Neural cell (in vitro differentiated cells): ENCODE measurements at regions not wholly inside any gene's neighbourhood (a gene's known extent, or its start where the extent isn't known, plus 50 kb on each side); places are given as distances from the start of the nearest gene placed in this dataset.

Source experiments
- H2AFZ ChIP-seq: fragments of 200-600, 300-800 bp; sonication (generic), shearing (Covaris generic); 2 replicates; pipeline ENCODE4 v1.6.0; 2014; ENCODE audit warnings: low read depth, mild to moderate bottlenecking, antibody characterized with exemption, low read length, moderate library complexity
- H3F3A ChIP-seq: fragments of 200-600 bp; shearing (Covaris generic); 2 replicates; pipeline ENCODE4 v1.6.1; 2016; ENCODE audit warnings: mild to moderate bottlenecking, moderate library complexity, mixed read lengths, antibody characterized with exemption, low read length; ENCODE audit not compliant: insufficient read depth, poor library complexity, severe bottlenecking
- H3K27ac ChIP-seq: fragments of 200-600, 300-800 bp; sonication (generic), shearing (Covaris generic); 2 replicates; pipeline ENCODE4 v1.5.1; 2014; ENCODE audit warnings: mild to moderate bottlenecking, low read length, moderate library complexity
- H3K27me3 ChIP-seq: fragments of 300-800, 200-600 bp; sonication (generic), shearing (Covaris generic); 2 replicates; pipeline ENCODE4 v1.6.0; 2014; ENCODE audit warnings: mild to moderate bottlenecking, low read depth, low read length, moderate library complexity; ENCODE audit not compliant: insufficient read depth
- H3K36me3 ChIP-seq: fragments of 300-800, 200-600 bp; sonication (generic), shearing (Covaris generic); 2 replicates; pipeline ENCODE4 v1.5.1; 2014; ENCODE audit warnings: mild to moderate bottlenecking, antibody characterized with exemption, low read length, moderate library complexity; ENCODE audit not compliant: insufficient read depth
- H3K4me2 ChIP-seq: fragments of 300-800, 200-600 bp; sonication (generic), shearing (Covaris generic); 2 replicates; pipeline ENCODE4 v1.6.0; 2014; ENCODE audit warnings: mild to moderate bottlenecking, low read length
- H3K4me3 ChIP-seq: fragments of 300-800, 200-600 bp; sonication (generic), shearing (Covaris generic); 2 replicates; pipeline ENCODE4 v1.5.1; 2014; ENCODE audit warnings: mild to moderate bottlenecking, low read length, moderate library complexity
- H3K79me2 ChIP-seq: fragments of 200-600 bp; shearing (Covaris generic); replicated peaks from 2 replicates; pipeline ENCODE4 v1.6.0; 2014; ENCODE audit warnings: mild to moderate bottlenecking, low read length, moderate library complexity; ENCODE audit not compliant: insufficient read depth
- H3K9ac ChIP-seq: fragments of 300-800, 200-600 bp; sonication (generic), shearing (Covaris generic); 2 replicates; pipeline ENCODE4 v1.6.1; 2016; ENCODE audit warnings: mild to moderate bottlenecking, low read length, mixed read lengths
- H3K9me2 ChIP-seq: fragments of 200-600 bp; shearing (Covaris generic); 2 replicates; pipeline ENCODE4 v1.6.1; 2016; ENCODE audit warnings: mild to moderate bottlenecking, low read length, mixed read lengths; ENCODE audit not compliant: insufficient read depth
- H3K9me3 ChIP-seq: fragments of 200-600, 300-800 bp; sonication (generic), shearing (Covaris generic); 2 replicates; pipeline ENCODE4 v1.6.1; 2016; ENCODE audit warnings: mild to moderate bottlenecking, mixed run types, low read length, moderate library complexity, mixed read lengths
- H4K20me1 ChIP-seq: fragments of 200-600 bp; shearing (Covaris generic); 2 replicates; pipeline ENCODE4 v1.6.1; 2016; ENCODE audit warnings: mild to moderate bottlenecking, mixed run types; ENCODE audit not compliant: insufficient read depth
- EP300 ChIP-seq: fragments of 450-650 bp; conservative IDR thresholded peaks from 2 replicates; pipeline ENCODE4 v1.6.1; 2014; ENCODE audit warnings: antibody characterized with exemption, mild to moderate bottlenecking, moderate library complexity; ENCODE audit not compliant: poor library complexity, severe bottlenecking
- EZH2 ChIP-seq: fragments of 200-600, 300-800 bp; shearing (Covaris generic), sonication (generic); IDR thresholded peaks from 2 replicates; pipeline ENCODE4 v1.6.1; 2014; ENCODE audit warnings: antibody characterized with exemption, low read length, borderline replicate concordance, mild to moderate bottlenecking; ENCODE audit not compliant: insufficient read depth, poor library complexity, severe bottlenecking
- MXI1 ChIP-seq: fragments of 450-650 bp; conservative IDR thresholded peaks from 2 replicates; pipeline ENCODE4 v1.6.1; 2014; ENCODE audit warnings: antibody characterized with exemption, mild to moderate bottlenecking; ENCODE audit not compliant: poor library complexity, severe bottlenecking
- POLR2AphosphoS5 ChIP-seq: IDR thresholded peaks from 2 replicates; pipeline ENCODE4 v1.6.1; 2012
- RAD21 ChIP-seq: fragments of 450-650 bp; conservative IDR thresholded peaks from 2 replicates; pipeline ENCODE4 v1.6.1; 2014; ENCODE audit warnings: antibody characterized with exemption, mild to moderate bottlenecking, moderate library complexity
- REST ChIP-seq: IDR thresholded peaks from 2 replicates; pipeline ENCODE4 v1.6.1; 2012; ENCODE audit warnings: borderline replicate concordance
- SMC3 ChIP-seq: fragments of 450-650 bp; conservative IDR thresholded peaks from 2 replicates; pipeline ENCODE4 v1.6.1; 2014; ENCODE audit warnings: antibody characterized with exemption, mild to moderate bottlenecking, moderate library complexity; ENCODE audit not compliant: poor library complexity
- TAF1 ChIP-seq: IDR thresholded peaks from 2 replicates; pipeline ENCODE4 v1.6.1; 2012; ENCODE audit warnings: low read depth
- TF ChIP-seq, protein P1 (sequence below): fragments of 450-650 bp; IDR thresholded peaks from 2 replicates; pipeline ENCODE4 v1.5.1; 2014; ENCODE audit warnings: antibody characterized with exemption, mild to moderate bottlenecking, moderate library complexity; ENCODE audit not compliant: poor library complexity, severe bottlenecking

DNA sequence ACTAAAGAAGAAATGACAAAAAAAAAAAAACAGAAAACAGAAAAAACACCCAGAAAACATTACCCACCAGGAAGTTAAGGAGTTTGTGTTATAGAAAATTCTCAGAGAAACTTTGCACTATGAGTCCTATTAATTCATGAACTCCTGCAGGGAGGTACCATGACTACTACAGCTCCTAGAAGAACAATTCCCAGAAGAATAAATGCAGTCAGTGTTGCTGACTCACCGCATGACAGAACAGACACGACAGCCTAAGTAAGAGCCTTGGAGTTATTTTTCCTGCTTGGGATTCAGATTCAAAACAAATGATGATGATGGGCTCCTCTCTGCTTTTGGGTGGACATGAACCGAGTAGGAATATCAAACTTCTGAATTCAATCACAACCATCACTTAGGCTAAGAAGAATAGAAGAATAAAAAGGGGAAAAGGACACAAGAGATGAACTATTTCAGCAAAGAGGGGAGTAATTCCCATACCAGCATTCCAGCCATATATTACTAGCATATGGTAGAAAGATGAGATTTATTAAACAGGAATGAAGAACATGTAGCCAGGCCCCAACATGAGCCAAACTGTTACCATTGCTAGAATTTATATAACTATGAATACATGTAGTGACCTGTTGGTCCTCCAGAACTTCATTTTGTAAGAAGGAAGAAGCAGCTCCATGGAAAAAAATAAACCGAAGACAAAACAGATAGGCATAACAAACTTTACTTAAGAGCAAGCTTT lies 209.6 kb upstream of the PDE4D start:
- H3K27ac ChIP-seq = no peak overlapping the region

DNA sequence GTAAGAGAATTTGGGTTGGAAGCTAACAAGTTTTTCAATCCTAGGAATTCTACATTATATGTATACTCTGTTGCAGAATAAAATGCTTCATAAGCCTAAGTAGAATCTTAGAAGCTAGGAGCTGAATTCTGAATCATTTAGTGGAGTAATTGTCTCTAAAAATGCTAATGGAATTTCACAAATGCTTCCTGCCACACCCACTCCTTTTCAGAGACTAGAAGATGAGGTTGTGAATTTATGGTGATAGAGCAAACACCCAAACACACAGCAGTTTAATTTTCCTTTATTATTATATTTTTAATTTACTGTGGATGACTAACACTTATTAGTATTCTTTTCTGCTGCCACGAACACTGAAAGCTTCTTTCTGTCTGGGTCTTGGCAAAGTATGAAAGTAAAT lies 208.0 kb upstream of the PDE4D start:
- Histone ChIP-seq H3K4me2 (no peak overlapping the region), H3K27me3 (no peaks in the 10 kb centered on the region), H3K9ac (no peak overlapping the region), H3K27ac (no peak overlapping the region), H3F3A (no peaks in the 10 kb centered on the region), H3K9me2 (no peaks in the 10 kb centered on the region), H4K20me1 (no peaks in the 10 kb centered on the region), H3K36me3 (no peaks in the 10 kb centered on the region), H3K4me3 (no peak overlapping the region), H2AFZ (no peak overlapping the region), H3K79me2 (no peaks in the 10 kb centered on the region), H3K9me3 (no peaks in the 10 kb centered on the region)
- TF ChIP-seq MXI1 (no peak), TAF1 (no peak), EP300 (no peak), REST (no peak), POLR2AphosphoS5 (no peak), SMC3 (no peak), RAD21 (no peak)
- TF ChIP-seq, protein P1, sequence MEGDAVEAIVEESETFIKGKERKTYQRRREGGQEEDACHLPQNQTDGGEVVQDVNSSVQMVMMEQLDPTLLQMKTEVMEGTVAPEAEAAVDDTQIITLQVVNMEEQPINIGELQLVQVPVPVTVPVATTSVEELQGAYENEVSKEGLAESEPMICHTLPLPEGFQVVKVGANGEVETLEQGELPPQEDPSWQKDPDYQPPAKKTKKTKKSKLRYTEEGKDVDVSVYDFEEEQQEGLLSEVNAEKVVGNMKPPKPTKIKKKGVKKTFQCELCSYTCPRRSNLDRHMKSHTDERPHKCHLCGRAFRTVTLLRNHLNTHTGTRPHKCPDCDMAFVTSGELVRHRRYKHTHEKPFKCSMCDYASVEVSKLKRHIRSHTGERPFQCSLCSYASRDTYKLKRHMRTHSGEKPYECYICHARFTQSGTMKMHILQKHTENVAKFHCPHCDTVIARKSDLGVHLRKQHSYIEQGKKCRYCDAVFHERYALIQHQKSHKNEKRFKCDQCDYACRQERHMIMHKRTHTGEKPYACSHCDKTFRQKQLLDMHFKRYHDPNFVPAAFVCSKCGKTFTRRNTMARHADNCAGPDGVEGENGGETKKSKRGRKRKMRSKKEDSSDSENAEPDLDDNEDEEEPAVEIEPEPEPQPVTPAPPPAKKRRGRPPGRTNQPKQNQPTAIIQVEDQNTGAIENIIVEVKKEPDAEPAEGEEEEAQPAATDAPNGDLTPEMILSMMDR = no peak

More for the DNA sequence above, 209.6 kb upstream of the PDE4D start:
- no peaks in the 10 kb centered on the region for H3K79me2 ChIP-seq
- H3K36me3 ChIP-seq = no peaks in the 10 kb centered on the region
- TF ChIP-seq POLR2AphosphoS5 (no peak), MXI1 (no peak), TAF1 (no peak), REST (no peak), SMC3 (no peak), RAD21 (no peak), EP300 (no peak), EZH2 (no peak)
- TF ChIP-seq, protein P1 = no peak
- H3K9me2 ChIP-seq = no peaks in the 10 kb centered on the region
- no peak overlapping the region for H3K4me3 ChIP-seq
- H3F3A ChIP-seq = no peaks in the 10 kb centered on the region
- H3K27me3 ChIP-seq = no peaks in the 10 kb centered on the region
- no peaks in the 10 kb centered on the region for H4K20me1 ChIP-seq
- H2AFZ ChIP-seq = no peak overlapping the region
- H3K9ac ChIP-seq = no peak overlapping the region
- H3K9me3 ChIP-seq = no peaks in the 10 kb centered on the region
- H3K4me2 ChIP-seq = no peak overlapping the region
